ENCODE measurements at regions not wholly inside any gene's neighbourhood (a gene's known extent, or its start where the extent isn't known, plus 50 kb on each side); places are given as distances from the start of the nearest gene placed in this dataset.

DNA sequence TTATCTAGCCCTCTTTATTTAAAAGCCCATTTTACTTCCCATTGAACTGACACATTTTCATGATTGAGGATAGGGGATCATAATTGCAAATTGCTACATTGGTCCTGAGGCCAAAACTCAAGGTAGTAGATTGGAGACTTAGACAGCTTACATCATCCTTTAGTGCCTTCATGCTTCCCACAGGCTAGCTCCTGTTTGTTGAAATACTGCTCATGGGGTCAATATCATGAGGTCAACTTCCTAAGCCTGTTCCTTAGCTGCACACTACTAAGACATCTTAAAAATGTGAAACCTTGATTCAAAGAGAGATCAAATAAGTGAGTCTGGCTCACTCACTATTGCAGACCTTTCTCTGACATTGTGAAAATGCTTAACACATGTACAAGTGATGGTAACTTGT, 113.0 kb downstream of the TBC1D30 start:
- ChIA-PET CTCF (no interaction called here), POLR2A (no interaction called here)
- DNase-seq (no peak), ATAC-seq (ENCODE audit: poor library complexity) (no peak)
- H3K9me3 ChIP-seq (ENCODE audit: control insufficient read depth in 1 of 2, insufficient read depth in 1 of 2, low read length in 2 of 2) = no peaks in the 10 kb centered on the region
- no peak overlapping the region for H3K4me3 ChIP-seq (ENCODE audit: low read length)
- peaks cover 4 to 11% of the 10 kb centered on the region in 2 experiments for H3K27me3 ChIP-seq (ENCODE audit: control insufficient read depth in 1 of 2, insufficient read depth in 2 of 2, low read length in 2 of 2)
- TF ChIP-seq, protein P1, sequence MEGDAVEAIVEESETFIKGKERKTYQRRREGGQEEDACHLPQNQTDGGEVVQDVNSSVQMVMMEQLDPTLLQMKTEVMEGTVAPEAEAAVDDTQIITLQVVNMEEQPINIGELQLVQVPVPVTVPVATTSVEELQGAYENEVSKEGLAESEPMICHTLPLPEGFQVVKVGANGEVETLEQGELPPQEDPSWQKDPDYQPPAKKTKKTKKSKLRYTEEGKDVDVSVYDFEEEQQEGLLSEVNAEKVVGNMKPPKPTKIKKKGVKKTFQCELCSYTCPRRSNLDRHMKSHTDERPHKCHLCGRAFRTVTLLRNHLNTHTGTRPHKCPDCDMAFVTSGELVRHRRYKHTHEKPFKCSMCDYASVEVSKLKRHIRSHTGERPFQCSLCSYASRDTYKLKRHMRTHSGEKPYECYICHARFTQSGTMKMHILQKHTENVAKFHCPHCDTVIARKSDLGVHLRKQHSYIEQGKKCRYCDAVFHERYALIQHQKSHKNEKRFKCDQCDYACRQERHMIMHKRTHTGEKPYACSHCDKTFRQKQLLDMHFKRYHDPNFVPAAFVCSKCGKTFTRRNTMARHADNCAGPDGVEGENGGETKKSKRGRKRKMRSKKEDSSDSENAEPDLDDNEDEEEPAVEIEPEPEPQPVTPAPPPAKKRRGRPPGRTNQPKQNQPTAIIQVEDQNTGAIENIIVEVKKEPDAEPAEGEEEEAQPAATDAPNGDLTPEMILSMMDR (IDR thresholded peaks at IDR 0.05) = no peak
- no peaks in the 10 kb centered on the region for H3K4me1 ChIP-seq (ENCODE audit: insufficient read depth, low read length)
- H3K36me3 Mint-ChIP-seq (ENCODE audit: low read depth) = no peaks in the 10 kb centered on the region
- H3K4me1 Mint-ChIP-seq (ENCODE audit: low read depth) = no peaks in the 10 kb centered on the region
- H3K9me3 Mint-ChIP-seq = no peaks in the 10 kb centered on the region
- H3K27me3 Mint-ChIP-seq = peaks cover 35% of the 10 kb centered on the region
- H3K4me3 Mint-ChIP-seq = no peak overlapping the region
- H3K36me3 ChIP-seq (ENCODE audit: insufficient read depth, low read length) = no peaks in the 10 kb centered on the region
- no peak overlapping the region for H3K27ac Mint-ChIP-seq
- intact Hi-C loops (cut with DNase I, micrococcal nuclease) = no loop called here
- no peak overlapping the region for H3K27ac ChIP-seq (ENCODE audit: low read depth in 1 of 2, low read length in 2 of 2)

DNA sequence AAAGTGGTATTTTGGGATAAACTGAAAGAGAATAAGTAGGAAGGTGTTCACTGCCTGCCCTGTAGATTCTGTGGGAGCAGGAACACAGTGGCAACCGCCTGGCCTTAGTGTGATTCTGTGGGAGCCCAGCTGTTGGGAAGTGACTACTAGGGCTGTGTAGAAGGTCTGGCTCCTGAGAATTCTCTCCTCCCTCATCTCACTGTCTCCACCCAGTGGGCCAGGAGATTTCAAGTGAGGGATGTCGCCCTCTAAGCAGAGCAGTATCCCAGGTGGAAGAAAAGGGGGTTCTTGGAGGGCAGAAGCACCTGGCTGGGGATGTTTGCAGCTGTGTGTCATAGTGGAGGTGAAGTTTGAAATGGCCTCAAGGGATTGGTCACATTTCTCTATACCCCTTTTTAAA, 113.7 kb downstream of the TBC1D30 start:
- Histone ChIP-seq H3K4me3 (ENCODE audit: low read length) (no peak overlapping the region), H3K36me3 (ENCODE audit: insufficient read depth, low read length) (no peaks in the 10 kb centered on the region), H3K27ac (ENCODE audit: low read depth in 1 of 2, low read length in 2 of 2) (no peak overlapping the region), H3K9me3 (ENCODE audit: control insufficient read depth in 1 of 2, insufficient read depth in 1 of 2, low read length in 2 of 2) (no peaks in the 10 kb centered on the region), H3K27me3 (ENCODE audit: control insufficient read depth in 1 of 2, insufficient read depth in 2 of 2, low read length in 2 of 2) (peaks cover 4 to 11% of the 10 kb centered on the region in 2 experiments), H3K4me1 (ENCODE audit: insufficient read depth, low read length) (no peaks in the 10 kb centered on the region)
- intact Hi-C loops (cut with DNase I, micrococcal nuclease) = no loop called here
- ATAC-seq (ENCODE audit: poor library complexity) (no peak), DNase-seq (no peak)
- no peak overlapping the region for H3K27ac Mint-ChIP-seq
- H3K4me1 Mint-ChIP-seq (ENCODE audit: low read depth) = no peaks in the 10 kb centered on the region
- no peak overlapping the region for H3K4me3 Mint-ChIP-seq
- no peaks in the 10 kb centered on the region for H3K9me3 Mint-ChIP-seq
- H3K27me3 Mint-ChIP-seq = peaks cover 33% of the 10 kb centered on the region
- TF ChIP-seq, protein P1 (IDR thresholded peaks at IDR 0.05) = no peak
- no peaks in the 10 kb centered on the region for H3K36me3 Mint-ChIP-seq (ENCODE audit: low read depth)
- ChIA-PET POLR2A (no interaction called here), CTCF (no interaction called here)

DNA sequence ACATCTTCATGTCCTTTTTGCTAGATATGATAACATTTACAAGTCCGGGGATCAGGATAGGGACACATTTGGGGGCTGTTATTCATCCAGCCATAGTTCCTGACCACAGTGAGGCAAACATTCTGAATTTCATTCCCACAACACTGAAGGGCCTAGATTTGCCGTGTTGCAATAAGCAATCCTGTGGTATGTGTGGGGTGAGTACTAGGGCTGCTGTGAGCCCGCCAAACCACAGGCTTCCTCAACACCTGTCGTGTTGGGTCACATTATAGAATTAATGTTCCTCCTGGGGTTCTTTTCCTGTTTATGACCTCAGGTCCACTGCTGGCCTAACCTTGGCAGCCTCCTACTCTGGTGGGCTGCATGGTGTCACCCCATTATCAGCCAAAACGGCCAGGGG, 119.2 kb downstream of the TBC1D30 start:
- POLR2A ChIA-PET = no interaction called here

More for the DNA sequence above, 119.2 kb downstream of the TBC1D30 start:
- TF ChIP-seq, protein P1 (IDR thresholded peaks at IDR 0.05) = no peak
- no peaks in the 10 kb centered on the region for H3K36me3 Mint-ChIP-seq (ENCODE audit: low read depth)
- H3K4me3 Mint-ChIP-seq = no peak overlapping the region
- no peak overlapping the region for H3K27ac ChIP-seq (ENCODE audit: low read depth in 1 of 2, low read length in 2 of 2)
- H3K9me3 ChIP-seq (ENCODE audit: control insufficient read depth in 1 of 2, insufficient read depth in 1 of 2, low read length in 2 of 2) = no peaks in the 10 kb centered on the region
- H3K27me3 Mint-ChIP-seq = peaks cover 34% of the 10 kb centered on the region
- no peaks in the 10 kb centered on the region for H3K36me3 ChIP-seq (ENCODE audit: insufficient read depth, low read length)
- DNase-seq (no peak), ATAC-seq (ENCODE audit: poor library complexity) (no peak)
- no peaks in the 10 kb centered on the region for H3K9me3 Mint-ChIP-seq
- CTCF ChIA-PET = interaction anchor here (0.6 kb wide), 1 partner anchor 43 kb away, joined by 3 read pairs; no protein-coding TSS in a partner anchor
- no peak overlapping the region for H3K4me3 ChIP-seq (ENCODE audit: low read length)
- no peak overlapping the region for H3K27ac Mint-ChIP-seq
- no peaks in the 10 kb centered on the region for H3K4me1 Mint-ChIP-seq (ENCODE audit: low read depth)
- H3K27me3 ChIP-seq (ENCODE audit: control insufficient read depth in 1 of 2, insufficient read depth in 2 of 2, low read length in 2 of 2) = peaks cover 0 to 2% of the 10 kb centered on the region in 2 experiments
- no peaks in the 10 kb centered on the region for H3K4me1 ChIP-seq (ENCODE audit: insufficient read depth, low read length)
- intact Hi-C loops (cut with DNase I, micrococcal nuclease) = no loop called here
